Hepatocyte (in vitro differentiated cells): ENCODE measurements at regions not wholly inside any gene's neighbourhood (a gene's known extent, or its start where the extent isn't known, plus 50 kb on each side); places are given as distances from the start of the nearest gene placed in this dataset.
"Not testable (repeated sequence)": the region's sequence is repeated elsewhere in the genome, so short reads cannot be mapped to it uniquely, and the experiment has no call there.

Source experiments
- DNase-seq: peaks from one replicate; pipeline ENCODE4 v3.0.0-alpha.2; 2016; ENCODE audit warnings: low spot score
- H2AFZ ChIP-seq: fragments of 200-600 bp; sonication (generic); 2 replicates; pipeline ENCODE4 v1.6.0; 2016; ENCODE audit warnings: antibody characterized with exemption, mild to moderate bottlenecking
- H3K27ac ChIP-seq: fragments of 200-600 bp; sonication (generic); 2 replicates; pipeline ENCODE4 v1.5.1; 2016; ENCODE audit warnings: mild to moderate bottlenecking
- H3K27me3 ChIP-seq: fragments of 200-600 bp; sonication (generic); 2 replicates; pipeline ENCODE4 v1.6.1; 2016
- H3K36me3 ChIP-seq: fragments of 200-600 bp; sonication (generic); replicated peaks from 2 replicates; pipeline ENCODE4 v1.5.1; 2016; ENCODE audit warnings: low read depth; ENCODE audit not compliant: insufficient read depth
- H3K4me1 ChIP-seq: fragments of 200-600 bp; sonication (generic); 2 replicates; pipeline ENCODE4 v1.5.1; 2016; ENCODE audit warnings: mild to moderate bottlenecking, moderate library complexity; ENCODE audit not compliant: insufficient read depth
- H3K4me2 ChIP-seq: fragments of 200-600 bp; sonication (generic); 2 replicates; pipeline ENCODE4 v1.6.0; 2016
- H3K4me3 ChIP-seq: fragments of 200-600 bp; sonication (generic); 2 replicates; pipeline ENCODE4 v1.5.1; 2016; ENCODE audit warnings: mild to moderate bottlenecking
- H3K79me2 ChIP-seq: fragments of 200-600 bp; sonication (generic); 2 replicates; pipeline ENCODE4 v1.6.0; 2017; ENCODE audit warnings: mild to moderate bottlenecking
- H3K9me2 ChIP-seq: fragments of 200-600 bp; sonication (generic); replicated peaks from 2 replicates; pipeline ENCODE4 v1.6.0; 2017; ENCODE audit warnings: mild to moderate bottlenecking; ENCODE audit not compliant: insufficient read depth
- H3K9me3 ChIP-seq: fragments of 200-600 bp; sonication (generic); 2 replicates; pipeline ENCODE4 v1.5.1; 2016; ENCODE audit warnings: low read depth, mild to moderate bottlenecking
- H4K20me1 ChIP-seq: fragments of 200-600 bp; sonication (generic); 2 replicates; pipeline ENCODE4 v1.6.0; 2016; ENCODE audit warnings: mild to moderate bottlenecking; ENCODE audit not compliant: insufficient read depth, poor library complexity, severe bottlenecking
- EZH2 ChIP-seq: fragments of 200-600 bp; sonication (generic); IDR thresholded peaks from 2 replicates; pipeline ENCODE4 v1.6.1; 2016; ENCODE audit warnings: antibody characterized with exemption, mild to moderate bottlenecking, borderline replicate concordance
- EZH2phosphoT487 ChIP-seq: fragments of 200-600 bp; sonication (generic); IDR thresholded peaks from one replicate; pipeline ENCODE4 v1.6.1; 2018; ENCODE audit warnings: antibody characterized with exemption, mild to moderate bottlenecking, low read depth, moderate library complexity; ENCODE audit not compliant: unreplicated experiment, severe bottlenecking
- WGBS: methylation state at CpG from one replicate; pipeline ENCODE4 v1.1.6; 2016; ENCODE audit warnings: low lambda C conversion rate; ENCODE audit errors: missing lambda C conversion rate; 5-methylcytosine and 5-hydroxymethylcytosine counted together
- TF ChIP-seq, protein P1 (sequence below): fragments of 200-600 bp; sonication (generic); IDR thresholded peaks from 2 replicates; pipeline ENCODE4 v1.5.1; 2016; ENCODE audit warnings: antibody characterized with exemption, mild to moderate bottlenecking; ENCODE audit not compliant: poor library complexity

DNA sequence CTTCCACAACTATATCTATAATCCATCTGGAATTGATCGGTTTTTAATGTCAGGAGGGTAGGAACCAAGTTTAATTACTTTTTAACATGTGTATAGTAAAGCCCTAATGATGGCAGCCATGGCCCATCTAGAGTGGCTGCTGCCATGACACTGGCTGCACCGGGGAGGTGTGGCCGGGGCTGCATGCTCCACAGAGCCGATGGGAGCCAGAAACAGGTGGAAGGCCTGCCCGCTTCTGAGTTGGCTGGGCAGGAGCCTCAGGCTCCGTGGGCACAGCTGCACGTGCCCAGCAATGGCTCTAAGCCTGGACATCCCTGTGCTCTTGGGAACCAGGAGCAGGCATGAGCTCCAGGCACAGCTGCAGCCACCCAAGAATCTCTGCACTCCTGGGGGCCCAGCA lies 73.0 kb downstream of the GBP6 start:
- Histone ChIP-seq H3K79me2 (no peaks in the 10 kb centered on the region), H2AFZ (no peak overlapping the region), H4K20me1 (no peaks in the 10 kb centered on the region), H3K9me2 (no peaks in the 10 kb centered on the region), H3K9me3 (no peaks in the 10 kb centered on the region), H3K4me1 (no peaks in the 10 kb centered on the region), H3K4me2 (no peak overlapping the region), H3K4me3 (no peak overlapping the region), H3K27ac (no peak overlapping the region), H3K27me3 (no peaks in the 10 kb centered on the region), H3K36me3 (no peaks in the 10 kb centered on the region)
- DNase-seq, result no peak
- 91% methylated on average over 7 of the region's 7 CpGs for WGBS
- TF ChIP-seq EZH2phosphoT487 (no peak), EZH2 (no peak)
- TF ChIP-seq, protein P1, sequence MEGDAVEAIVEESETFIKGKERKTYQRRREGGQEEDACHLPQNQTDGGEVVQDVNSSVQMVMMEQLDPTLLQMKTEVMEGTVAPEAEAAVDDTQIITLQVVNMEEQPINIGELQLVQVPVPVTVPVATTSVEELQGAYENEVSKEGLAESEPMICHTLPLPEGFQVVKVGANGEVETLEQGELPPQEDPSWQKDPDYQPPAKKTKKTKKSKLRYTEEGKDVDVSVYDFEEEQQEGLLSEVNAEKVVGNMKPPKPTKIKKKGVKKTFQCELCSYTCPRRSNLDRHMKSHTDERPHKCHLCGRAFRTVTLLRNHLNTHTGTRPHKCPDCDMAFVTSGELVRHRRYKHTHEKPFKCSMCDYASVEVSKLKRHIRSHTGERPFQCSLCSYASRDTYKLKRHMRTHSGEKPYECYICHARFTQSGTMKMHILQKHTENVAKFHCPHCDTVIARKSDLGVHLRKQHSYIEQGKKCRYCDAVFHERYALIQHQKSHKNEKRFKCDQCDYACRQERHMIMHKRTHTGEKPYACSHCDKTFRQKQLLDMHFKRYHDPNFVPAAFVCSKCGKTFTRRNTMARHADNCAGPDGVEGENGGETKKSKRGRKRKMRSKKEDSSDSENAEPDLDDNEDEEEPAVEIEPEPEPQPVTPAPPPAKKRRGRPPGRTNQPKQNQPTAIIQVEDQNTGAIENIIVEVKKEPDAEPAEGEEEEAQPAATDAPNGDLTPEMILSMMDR, result no peak

DNA sequence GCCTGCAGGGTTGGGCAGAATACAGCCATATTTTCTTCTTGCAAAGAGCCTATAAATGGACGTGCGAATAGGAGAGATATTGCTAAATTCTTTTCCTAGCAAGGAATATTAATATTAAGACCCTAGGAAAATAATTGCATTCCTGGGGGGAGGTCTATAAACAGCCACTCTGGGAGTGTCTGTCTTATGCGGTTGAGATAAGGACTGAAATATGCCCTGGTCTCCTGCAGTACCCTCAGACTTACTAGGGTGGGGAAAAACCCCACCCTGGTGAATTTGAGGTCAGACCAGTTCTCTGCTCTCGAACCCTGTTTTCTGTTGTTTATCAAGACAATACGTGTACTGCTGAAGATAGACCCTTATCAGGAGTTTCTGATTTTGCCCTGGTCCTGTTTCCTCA lies 74.4 kb downstream of the GBP6 start:
- H2AFZ ChIP-seq, H3K36me3 ChIP-seq, H4K20me1 ChIP-seq, DNase-seq, H3K4me1 ChIP-seq, H3K4me2 ChIP-seq, H3K9me2 ChIP-seq, H3K27me3 ChIP-seq, H3K79me2 ChIP-seq, H3K4me3 ChIP-seq, H3K27ac ChIP-seq, H3K9me3 ChIP-seq: not testable (repeated sequence)
- 88% methylated on average over 5 of the region's 5 CpGs for WGBS

DNA sequence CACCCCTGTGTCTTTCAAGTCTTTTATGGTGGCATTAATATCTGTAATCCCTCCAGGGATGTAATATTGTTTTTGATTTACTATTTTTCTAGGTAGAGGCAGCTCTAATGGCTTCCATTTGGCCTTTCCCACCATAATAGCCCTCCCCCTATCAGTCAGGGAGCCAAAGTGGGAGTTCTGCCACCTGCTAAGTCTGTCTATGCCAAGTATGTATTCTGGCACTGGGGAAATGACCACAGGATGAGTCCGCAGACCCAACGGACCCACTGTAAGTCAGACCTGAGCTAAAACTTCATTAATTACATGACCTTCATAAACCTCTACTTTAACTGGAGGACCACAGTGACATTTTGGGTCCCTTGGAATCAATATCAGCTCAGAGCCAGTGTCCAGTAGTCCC lies 77.1 kb downstream of the GBP6 start:
- H3K36me3 ChIP-seq, result no peaks in the 10 kb centered on the region
- no peaks in the 10 kb centered on the region for H4K20me1 ChIP-seq
- H3K4me1 ChIP-seq, result no peaks in the 10 kb centered on the region
- TF ChIP-seq, protein P1, result no peak
- TF ChIP-seq EZH2phosphoT487 (no peak), EZH2 (no peak)
- H3K27ac ChIP-seq, result no peak overlapping the region
- no peak overlapping the region for H3K4me3 ChIP-seq
- WGBS, result 92% methylated on average over 2 of the region's 2 CpGs
- DNase-seq, result no peak
- H3K9me2 ChIP-seq, result no peaks in the 10 kb centered on the region
- H3K4me2 ChIP-seq, result no peak overlapping the region
- H2AFZ ChIP-seq, result no peak overlapping the region
- H3K27me3 ChIP-seq, result no peaks in the 10 kb centered on the region
- no peaks in the 10 kb centered on the region for H3K79me2 ChIP-seq
- H3K9me3 ChIP-seq, result no peaks in the 10 kb centered on the region

DNA sequence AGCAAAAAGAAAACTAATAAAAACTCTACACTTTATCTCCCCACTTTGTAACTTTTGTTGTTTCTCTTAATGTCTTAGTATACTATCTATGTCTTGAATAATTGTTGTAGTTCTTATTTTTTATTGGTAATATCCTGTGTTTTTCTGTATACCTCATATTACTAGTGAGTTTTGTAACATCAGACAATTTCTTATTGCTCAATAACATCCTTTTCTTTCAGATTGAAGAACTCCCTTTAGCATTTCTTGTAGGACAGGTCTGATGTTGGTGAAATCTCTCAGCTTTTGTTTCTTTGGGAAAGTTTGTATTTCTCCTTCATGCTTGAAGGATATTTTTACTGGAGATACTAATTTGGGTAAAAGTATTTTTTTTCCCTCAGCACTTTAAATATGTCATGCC lies 79.8 kb upstream of the LRRC8B start:
- DNase-seq, result no peak
- H3K79me2 ChIP-seq, result no peaks in the 10 kb centered on the region

More for the DNA sequence above, 79.8 kb upstream of the LRRC8B start:
- Histone ChIP-seq H2AFZ (no peak overlapping the region), H3K27me3 (no peaks in the 10 kb centered on the region), H3K9me3 (no peaks in the 10 kb centered on the region), H3K9me2 (no peaks in the 10 kb centered on the region), H3K4me2 (no peak overlapping the region), H3K36me3 (no peaks in the 10 kb centered on the region), H3K4me1 (no peaks in the 10 kb centered on the region), H3K4me3 (no peak overlapping the region), H4K20me1 (no peaks in the 10 kb centered on the region), H3K27ac (no peak overlapping the region)
- TF ChIP-seq EZH2phosphoT487 (no peak), EZH2 (no peak)
- TF ChIP-seq, protein P1, result no peak
